ENCODE measurements at regions not wholly inside any gene's neighbourhood (a gene's known extent, or its start where the extent isn't known, plus 50 kb on each side); places are given as distances from the start of the nearest gene placed in this dataset.

DNA sequence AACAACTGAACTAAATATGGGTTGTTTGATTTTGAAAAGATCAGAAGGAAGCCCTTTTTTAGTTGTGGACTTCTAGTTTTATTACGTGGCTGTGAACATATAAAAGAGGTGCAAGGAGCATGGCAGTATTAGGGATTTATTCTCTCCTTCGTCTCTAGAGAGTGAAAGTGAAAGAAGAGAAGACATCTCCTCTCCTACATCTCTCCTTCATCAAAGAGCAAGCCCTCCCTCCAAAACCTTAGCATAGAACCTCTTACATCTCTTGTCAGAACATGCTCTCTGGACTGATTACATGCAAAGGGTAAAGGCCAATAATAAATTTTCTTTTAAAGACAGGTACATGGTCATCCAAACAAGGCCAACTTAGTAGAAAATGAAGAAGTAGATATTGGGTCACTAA, 184.3 kb upstream of the IRX1 start:
- no peaks in the 10 kb centered on the region for H3K27me3 ChIP-seq (ENCODE audit: control insufficient read depth, insufficient read depth, low read length)
- no peak for DNase-seq
- FAIRE-seq: no peak
- no peaks in the 10 kb centered on the region for H3K4me1 ChIP-seq (ENCODE audit: control insufficient read depth in 2 of 3, insufficient read depth in 2 of 3, low read depth in 1 of 3, low read length in 3 of 3)
- no peak overlapping the region for H3K9ac ChIP-seq (ENCODE audit: low read length in 3 of 3)
- H3K4me3 ChIP-seq (ENCODE audit: low read length in 3 of 3): no peak overlapping the region
- TF ChIP-seq, protein P1, sequence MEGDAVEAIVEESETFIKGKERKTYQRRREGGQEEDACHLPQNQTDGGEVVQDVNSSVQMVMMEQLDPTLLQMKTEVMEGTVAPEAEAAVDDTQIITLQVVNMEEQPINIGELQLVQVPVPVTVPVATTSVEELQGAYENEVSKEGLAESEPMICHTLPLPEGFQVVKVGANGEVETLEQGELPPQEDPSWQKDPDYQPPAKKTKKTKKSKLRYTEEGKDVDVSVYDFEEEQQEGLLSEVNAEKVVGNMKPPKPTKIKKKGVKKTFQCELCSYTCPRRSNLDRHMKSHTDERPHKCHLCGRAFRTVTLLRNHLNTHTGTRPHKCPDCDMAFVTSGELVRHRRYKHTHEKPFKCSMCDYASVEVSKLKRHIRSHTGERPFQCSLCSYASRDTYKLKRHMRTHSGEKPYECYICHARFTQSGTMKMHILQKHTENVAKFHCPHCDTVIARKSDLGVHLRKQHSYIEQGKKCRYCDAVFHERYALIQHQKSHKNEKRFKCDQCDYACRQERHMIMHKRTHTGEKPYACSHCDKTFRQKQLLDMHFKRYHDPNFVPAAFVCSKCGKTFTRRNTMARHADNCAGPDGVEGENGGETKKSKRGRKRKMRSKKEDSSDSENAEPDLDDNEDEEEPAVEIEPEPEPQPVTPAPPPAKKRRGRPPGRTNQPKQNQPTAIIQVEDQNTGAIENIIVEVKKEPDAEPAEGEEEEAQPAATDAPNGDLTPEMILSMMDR (IDR thresholded peaks at IDR 0.05; ENCODE audit: borderline replicate concordance, extremely low read depth, insufficient read depth): no peak
- H3K9me3 ChIP-seq (ENCODE audit: control insufficient read depth in 2 of 3, insufficient read depth in 1 of 3, low read length in 3 of 3): peaks cover 0 to 10% (median 0%) of the 10 kb centered on the region in 3 donors
- intact Hi-C loops (cut with DNase I): no loop called here
- no peaks in the 10 kb centered on the region for H3K36me3 ChIP-seq (ENCODE audit: control insufficient read depth in 2 of 3, insufficient read depth in 3 of 3, low read length in 3 of 3)
- H3K27ac ChIP-seq (ENCODE audit: low read depth in 2 of 2, low read length in 2 of 2): no peak overlapping the region

DNA sequence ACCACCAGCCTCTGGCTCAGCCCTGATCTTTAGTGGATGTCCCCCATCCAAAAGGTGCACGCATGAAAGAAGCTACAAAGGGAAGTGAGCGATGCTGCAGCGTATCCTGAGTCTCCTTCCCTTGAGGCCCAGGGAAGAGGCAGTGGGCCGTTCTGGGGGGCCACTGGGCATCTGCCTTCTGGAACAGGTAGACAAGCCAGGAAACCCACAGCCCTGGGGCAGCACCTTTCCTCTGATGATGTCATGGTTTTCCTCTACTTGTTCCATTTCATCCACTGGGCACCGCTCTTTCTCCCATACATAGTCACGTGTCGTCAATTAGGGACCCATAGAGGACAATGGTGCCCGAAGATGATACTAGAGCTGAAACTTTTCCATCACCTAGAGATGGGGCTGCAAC, 194.0 kb upstream of the IRX1 start:
- Histone ChIP-seq H3K36me3 (ENCODE audit: control insufficient read depth in 2 of 3, insufficient read depth in 3 of 3, low read length in 3 of 3) (no peaks in the 10 kb centered on the region), H3K4me1 (ENCODE audit: control insufficient read depth in 2 of 3, insufficient read depth in 2 of 3, low read depth in 1 of 3, low read length in 3 of 3) (no peaks in the 10 kb centered on the region), H3K27ac (ENCODE audit: low read depth in 2 of 2, low read length in 2 of 2) (no peak overlapping the region), H3K9ac (ENCODE audit: low read length in 3 of 3) (no peak overlapping the region), H3K4me3 (ENCODE audit: low read length in 3 of 3) (no peak overlapping the region), H3K9me3 (ENCODE audit: control insufficient read depth in 2 of 3, insufficient read depth in 1 of 3, low read length in 3 of 3) (peaks cover 0 to 12% (median 6%) of the 10 kb centered on the region in 3 donors), H3K27me3 (ENCODE audit: control insufficient read depth, insufficient read depth, low read length) (no peaks in the 10 kb centered on the region)
- FAIRE-seq (no peak), DNase-seq (no peak)
- intact Hi-C loops (cut with DNase I): no loop called here
- TF ChIP-seq, protein P1 (IDR thresholded peaks at IDR 0.05; ENCODE audit: borderline replicate concordance, extremely low read depth, insufficient read depth): no peak

DNA sequence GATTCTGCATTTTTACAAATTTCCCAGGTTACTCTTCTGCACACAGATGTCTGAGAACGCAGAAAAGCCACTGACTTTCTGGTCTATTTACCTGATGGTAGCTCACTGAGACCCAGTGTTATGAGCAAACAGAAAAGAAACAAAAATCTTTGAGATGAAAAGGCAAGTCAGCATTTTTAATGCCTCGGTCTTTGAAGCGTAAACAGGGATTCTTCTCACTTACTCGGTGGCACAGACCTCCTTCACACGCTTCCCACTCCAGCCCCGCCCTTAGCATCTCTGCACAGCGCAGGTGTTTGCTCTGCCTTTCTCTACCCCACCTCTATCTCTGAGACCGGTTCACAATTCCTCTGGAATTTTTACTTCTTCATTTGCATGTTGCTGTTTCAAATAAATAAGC, 195.0 kb upstream of the IRX1 start:
- no peaks in the 10 kb centered on the region for H3K36me3 ChIP-seq (ENCODE audit: control insufficient read depth in 2 of 3, insufficient read depth in 3 of 3, low read length in 3 of 3)
- no peak overlapping the region for H3K9ac ChIP-seq (ENCODE audit: low read length in 3 of 3)
- no peak overlapping the region for H3K4me3 ChIP-seq (ENCODE audit: low read length in 3 of 3)
- intact Hi-C loops (cut with DNase I): no loop called here
- TF ChIP-seq, protein P1 (IDR thresholded peaks at IDR 0.05; ENCODE audit: borderline replicate concordance, extremely low read depth, insufficient read depth): no peak
- H3K27me3 ChIP-seq (ENCODE audit: control insufficient read depth, insufficient read depth, low read length): no peaks in the 10 kb centered on the region
- DNase-seq: no peak
- no peak overlapping the region for H3K27ac ChIP-seq (ENCODE audit: low read depth in 2 of 2, low read length in 2 of 2)
- FAIRE-seq: no peak
- peaks cover 0 to 7% (median 6%) of the 10 kb centered on the region in 3 donors for H3K9me3 ChIP-seq (ENCODE audit: control insufficient read depth in 2 of 3, insufficient read depth in 1 of 3, low read length in 3 of 3)
- H3K4me1 ChIP-seq (ENCODE audit: control insufficient read depth in 2 of 3, insufficient read depth in 2 of 3, low read depth in 1 of 3, low read length in 3 of 3): no peaks in the 10 kb centered on the region
